Suprapubic skin (tissue), 4 donors: ENCODE measurements at regions not wholly inside any gene's neighbourhood (a gene's known extent, or its start where the extent isn't known, plus 50 kb on each side); places are given as distances from the start of the nearest gene placed in this dataset.

Experiments used
- DNase-seq, 2 donors: peaks; one replicate each; pipeline ENCODE4 v3.0.0-alpha.2; 2019; ENCODE audit warnings: low spot score in 2 of 2
- H3K27ac ChIP-seq: fragments of 200-600 bp; sonication (generic); one replicate; pipeline ENCODE4 v1.5.1; 2019
- H3K27me3 ChIP-seq: fragments of 200-600 bp; sonication (generic); one replicate; pipeline ENCODE4 v1.5.1; 2019
- H3K36me3 ChIP-seq: fragments of 200-600 bp; sonication (generic); one replicate; pipeline ENCODE4 v1.5.1; 2019
- H3K4me1 ChIP-seq: fragments of 200-600 bp; sonication (generic); one replicate; pipeline ENCODE4 v1.5.1; 2019
- H3K4me3 ChIP-seq: fragments of 200-600 bp; sonication (generic); one replicate; pipeline ENCODE4 v1.5.1; 2019; ENCODE audit warnings: mild to moderate bottlenecking
- H3K9me3 ChIP-seq: fragments of 200-600 bp; sonication (generic); one replicate; pipeline ENCODE4 v1.5.1; 2019
- EP300 ChIP-seq: sonication (generic); formaldehyde crosslinking; IDR thresholded peaks from one replicate; pipeline ENCODE4 v1.6.1; 2017; ENCODE audit warnings: antibody characterized with exemption
- POLR2A ChIP-seq, 2 donors: fragments of 450-650 bp; IDR thresholded peaks; one replicate each; pipeline ENCODE4 v1.6.1; 2017; ENCODE audit warnings: antibody characterized with exemption in 2 of 2, mild to moderate bottlenecking in 2 of 2, moderate library complexity in 2 of 2
- POLR2AphosphoS5 ChIP-seq, 3 donors: sonication (generic); formaldehyde crosslinking; IDR thresholded peaks; one replicate each; pipeline ENCODE4 v1.6.1; 2017; ENCODE audit warnings: antibody characterized with exemption in 3 of 3
- WGBS: methylation state at CpG from one replicate; pipeline ENCODE4 v1.1.5; 2018; 5-methylcytosine and 5-hydroxymethylcytosine counted together
- TF ChIP-seq, protein P1 (sequence below), 2 donors: fragments of 200-600 bp in 1 of 2; fragments of 450-650 bp in 1 of 2; sonication (generic) in 1 of 2; IDR thresholded peaks; one replicate each; pipeline ENCODE4 v1.5.1; 2016 to 2019; ENCODE audit warnings: antibody characterized with exemption in 2 of 2, mild to moderate bottlenecking in 1 of 2, moderate library complexity in 1 of 2

- TF ChIP-seq, protein P1, sequence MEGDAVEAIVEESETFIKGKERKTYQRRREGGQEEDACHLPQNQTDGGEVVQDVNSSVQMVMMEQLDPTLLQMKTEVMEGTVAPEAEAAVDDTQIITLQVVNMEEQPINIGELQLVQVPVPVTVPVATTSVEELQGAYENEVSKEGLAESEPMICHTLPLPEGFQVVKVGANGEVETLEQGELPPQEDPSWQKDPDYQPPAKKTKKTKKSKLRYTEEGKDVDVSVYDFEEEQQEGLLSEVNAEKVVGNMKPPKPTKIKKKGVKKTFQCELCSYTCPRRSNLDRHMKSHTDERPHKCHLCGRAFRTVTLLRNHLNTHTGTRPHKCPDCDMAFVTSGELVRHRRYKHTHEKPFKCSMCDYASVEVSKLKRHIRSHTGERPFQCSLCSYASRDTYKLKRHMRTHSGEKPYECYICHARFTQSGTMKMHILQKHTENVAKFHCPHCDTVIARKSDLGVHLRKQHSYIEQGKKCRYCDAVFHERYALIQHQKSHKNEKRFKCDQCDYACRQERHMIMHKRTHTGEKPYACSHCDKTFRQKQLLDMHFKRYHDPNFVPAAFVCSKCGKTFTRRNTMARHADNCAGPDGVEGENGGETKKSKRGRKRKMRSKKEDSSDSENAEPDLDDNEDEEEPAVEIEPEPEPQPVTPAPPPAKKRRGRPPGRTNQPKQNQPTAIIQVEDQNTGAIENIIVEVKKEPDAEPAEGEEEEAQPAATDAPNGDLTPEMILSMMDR (IDR thresholded peaks at IDR 0.05): no peak
- TF ChIP-seq EP300 (no peak), POLR2AphosphoS5 (IDR thresholded peaks at IDR 0.05) (no peak), POLR2A (IDR thresholded peaks at IDR 0.05) (no peak)
- Histone ChIP-seq H3K4me3 (no peak overlapping the region), H3K4me1 (peaks cover 17% of the 10 kb centered on the region), H3K27ac (no peak overlapping the region), H3K9me3 (no peaks in the 10 kb centered on the region), H3K36me3 (no peaks in the 10 kb centered on the region), H3K27me3 (no peaks in the 10 kb centered on the region)
- no peak for DNase-seq
- 78% methylated on average over 2 of the region's 2 CpGs for WGBS
These were observed 220.0 kb upstream of the NANOGP8 start for GRCh38 chr15:35305031-35305550.

- no peak for DNase-seq
- TF ChIP-seq, protein P1 (IDR thresholded peaks at IDR 0.05): no peak
- TF ChIP-seq POLR2AphosphoS5 (IDR thresholded peaks at IDR 0.05): no peak
- 70% methylated on average over 2 of the region's 2 CpGs for WGBS
- Histone ChIP-seq H3K9me3 (no peaks in the 10 kb centered on the region), H3K4me1 (peaks cover 16% of the 10 kb centered on the region), H3K27me3 (no peaks in the 10 kb centered on the region), H3K36me3 (no peaks in the 10 kb centered on the region), H3K4me3 (no peak overlapping the region), H3K27ac (no peak overlapping the region)
These were observed 219.3 kb upstream of the NANOGP8 start for GRCh38 chr15:35304389-35304788.

GRCh38 chr15:35302334-35302733 lies 217.2 kb upstream of the NANOGP8 start:
- H3K9me3 ChIP-seq: no peaks in the 10 kb centered on the region
- no peaks in the 10 kb centered on the region for H3K27me3 ChIP-seq
- TF ChIP-seq POLR2AphosphoS5 (IDR thresholded peaks at IDR 0.05) (no peak), EP300 (no peak), POLR2A (IDR thresholded peaks at IDR 0.05) (no peak)
- TF ChIP-seq, protein P1 (IDR thresholded peaks at IDR 0.05): no peak
- H3K4me1 ChIP-seq: peaks cover 10% of the 10 kb centered on the region
- no peak for DNase-seq
- no peaks in the 10 kb centered on the region for H3K36me3 ChIP-seq
- H3K27ac ChIP-seq: no peak overlapping the region
- 83% methylated on average over 1 of the region's 1 CpG for WGBS
- no peak overlapping the region for H3K4me3 ChIP-seq

DNA sequence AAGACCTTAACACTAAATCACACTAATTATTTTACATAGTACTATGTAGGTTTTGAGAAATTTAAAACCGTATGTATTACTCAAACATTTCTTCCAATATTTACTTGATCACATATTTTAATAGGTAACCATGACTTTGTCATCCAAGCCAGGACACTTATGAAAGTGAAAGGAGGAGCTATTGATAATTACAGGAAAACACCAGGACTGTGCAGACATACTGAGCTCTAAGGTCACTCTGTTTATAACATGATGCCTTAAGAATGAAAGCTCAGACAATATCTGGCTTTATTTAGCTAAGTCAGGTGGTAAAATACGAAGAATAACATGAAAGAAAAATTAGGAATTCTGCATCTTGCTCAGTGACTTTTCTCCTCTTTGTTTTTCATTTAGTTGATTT lies 216.0 kb upstream of the NANOGP8 start:
- WGBS: 85% methylated on average over 2 of the region's 2 CpGs
- TF ChIP-seq, protein P1 (IDR thresholded peaks at IDR 0.05): no peak
- TF ChIP-seq EP300: no peak
- no peak for TF ChIP-seq POLR2A (IDR thresholded peaks at IDR 0.05)
- no peak for TF ChIP-seq POLR2AphosphoS5 (IDR thresholded peaks at IDR 0.05)

GRCh38 chr15:35299059-35299735 lies 214.1 kb upstream of the NANOGP8 start:
- H3K4me1 ChIP-seq: no peaks in the 10 kb centered on the region
- DNase-seq: no peak
- H3K9me3 ChIP-seq: no peaks in the 10 kb centered on the region
- H3K27ac ChIP-seq: no peak overlapping the region
- no peaks in the 10 kb centered on the region for H3K36me3 ChIP-seq
- H3K4me3 ChIP-seq: no peak overlapping the region
- H3K27me3 ChIP-seq: no peaks in the 10 kb centered on the region
- 98% methylated on average over 33 of the region's 33 CpGs for WGBS
- TF ChIP-seq EP300 (no peak), POLR2AphosphoS5 (IDR thresholded peaks at IDR 0.05) (no peak), POLR2A (IDR thresholded peaks at IDR 0.05) (no peak)
- TF ChIP-seq, protein P1 (IDR thresholded peaks at IDR 0.05): no peak

More for the DNA sequence above, 216.0 kb upstream of the NANOGP8 start:
- Histone ChIP-seq H3K36me3 (no peaks in the 10 kb centered on the region), H3K9me3 (no peaks in the 10 kb centered on the region), H3K27ac (no peak overlapping the region), H3K27me3 (no peaks in the 10 kb centered on the region), H3K4me1 (no peaks in the 10 kb centered on the region), H3K4me3 (no peak overlapping the region)
- no peak for DNase-seq
